ENCODE measurements at regions not wholly inside any gene's neighbourhood (a gene's known extent, or its start where the extent isn't known, plus 50 kb on each side); places are given as distances from the start of the nearest gene placed in this dataset.

DNA sequence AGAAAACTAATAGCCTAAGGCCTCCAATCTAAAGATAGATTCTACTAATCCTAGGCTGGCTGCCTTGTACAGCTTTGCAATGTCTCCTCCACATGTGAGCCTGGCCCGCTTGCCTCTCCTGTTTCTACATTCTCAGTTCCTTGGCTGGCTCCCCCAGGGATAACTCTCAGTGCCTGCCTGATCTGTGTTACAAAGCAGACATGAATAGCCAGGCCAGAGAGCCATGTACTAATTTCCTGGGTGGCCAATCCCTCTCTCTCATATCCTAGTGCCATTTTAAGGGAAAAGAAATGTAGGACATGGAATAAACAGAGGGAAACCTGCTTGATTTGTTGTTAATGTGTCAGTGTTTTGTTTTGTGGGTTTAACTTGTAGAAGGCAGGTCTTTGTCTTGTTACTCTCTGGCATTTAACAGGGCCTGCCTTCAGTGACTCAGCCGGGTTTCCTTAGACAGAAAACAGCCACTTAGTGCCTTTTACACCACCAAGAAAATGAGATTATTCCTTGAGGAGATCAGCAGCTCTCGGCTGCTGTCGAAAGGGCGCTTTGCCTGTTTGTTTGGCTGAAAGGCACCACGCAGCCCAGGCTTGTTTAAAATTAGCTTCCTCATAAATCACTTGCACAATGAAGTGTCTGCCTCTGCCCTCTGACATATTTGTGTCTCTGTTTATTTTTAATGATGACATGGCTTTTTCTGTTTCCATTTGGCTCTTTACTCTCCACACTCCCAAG, 702.7 kb downstream of the MAFB start:
- Mint-ChIP-seq H3K4me1 (ENCODE audit: low read depth) (no peaks in the 10 kb centered on the region), H3K27me3 (peaks cover 3% of the 10 kb centered on the region), H3K36me3 (ENCODE audit: low read depth) (no peaks in the 10 kb centered on the region), H3K27ac (no peak overlapping the region), H3K4me3 (no peak overlapping the region), H3K9me3 (peaks cover 7% of the 10 kb centered on the region)
- intact Hi-C loops (cut with micrococcal nuclease), result no loop called here
- POLR2A ChIA-PET, result no interaction called here
- DNase-seq (no peak), ATAC-seq (no peak)
- TF ChIP-seq, protein P1, sequence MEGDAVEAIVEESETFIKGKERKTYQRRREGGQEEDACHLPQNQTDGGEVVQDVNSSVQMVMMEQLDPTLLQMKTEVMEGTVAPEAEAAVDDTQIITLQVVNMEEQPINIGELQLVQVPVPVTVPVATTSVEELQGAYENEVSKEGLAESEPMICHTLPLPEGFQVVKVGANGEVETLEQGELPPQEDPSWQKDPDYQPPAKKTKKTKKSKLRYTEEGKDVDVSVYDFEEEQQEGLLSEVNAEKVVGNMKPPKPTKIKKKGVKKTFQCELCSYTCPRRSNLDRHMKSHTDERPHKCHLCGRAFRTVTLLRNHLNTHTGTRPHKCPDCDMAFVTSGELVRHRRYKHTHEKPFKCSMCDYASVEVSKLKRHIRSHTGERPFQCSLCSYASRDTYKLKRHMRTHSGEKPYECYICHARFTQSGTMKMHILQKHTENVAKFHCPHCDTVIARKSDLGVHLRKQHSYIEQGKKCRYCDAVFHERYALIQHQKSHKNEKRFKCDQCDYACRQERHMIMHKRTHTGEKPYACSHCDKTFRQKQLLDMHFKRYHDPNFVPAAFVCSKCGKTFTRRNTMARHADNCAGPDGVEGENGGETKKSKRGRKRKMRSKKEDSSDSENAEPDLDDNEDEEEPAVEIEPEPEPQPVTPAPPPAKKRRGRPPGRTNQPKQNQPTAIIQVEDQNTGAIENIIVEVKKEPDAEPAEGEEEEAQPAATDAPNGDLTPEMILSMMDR (IDR thresholded peaks at IDR 0.05), result no peak
- CTCF ChIA-PET, result no interaction called here

DNA sequence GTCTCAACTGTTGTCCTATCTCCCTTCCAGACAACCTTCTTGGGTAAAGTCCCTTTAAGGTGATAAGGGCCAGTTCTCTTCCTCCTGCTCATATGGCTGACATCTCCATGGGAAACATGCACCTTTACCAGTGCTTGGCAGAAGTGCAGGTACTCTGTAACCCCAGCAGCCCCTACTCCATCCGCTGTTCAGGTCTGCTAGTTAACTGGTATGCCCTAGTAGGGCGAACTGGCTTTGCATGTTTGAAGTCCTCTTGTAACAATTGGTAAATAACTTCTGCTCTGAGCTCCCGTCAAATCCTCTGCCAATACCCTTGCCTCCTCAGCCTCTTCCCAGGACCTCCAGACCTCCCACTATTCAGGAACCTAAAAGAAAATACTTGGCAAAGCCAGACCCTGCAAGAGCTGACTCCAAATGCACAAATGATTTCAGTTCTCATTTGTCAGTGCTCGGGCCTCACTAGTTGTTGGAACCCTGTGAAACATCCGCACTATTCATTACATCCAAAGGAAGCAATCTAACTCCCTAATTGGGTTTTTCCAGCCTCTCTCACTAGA, 703.7 kb downstream of the MAFB start:
- Mint-ChIP-seq H3K9me3 (peaks cover 2% of the 10 kb centered on the region), H3K36me3 (ENCODE audit: low read depth) (no peaks in the 10 kb centered on the region), H3K27ac (no peak overlapping the region), H3K4me3 (no peak overlapping the region), H3K27me3 (peaks cover 3% of the 10 kb centered on the region), H3K4me1 (ENCODE audit: low read depth) (no peaks in the 10 kb centered on the region)
- CTCF ChIA-PET, result no interaction called here
- TF ChIP-seq, protein P1 (IDR thresholded peaks at IDR 0.05), result no peak
- intact Hi-C loops (cut with micrococcal nuclease), result no loop called here
- DNase-seq, result no peak
- POLR2A ChIA-PET, result no interaction called here
- no peak for ATAC-seq

DNA sequence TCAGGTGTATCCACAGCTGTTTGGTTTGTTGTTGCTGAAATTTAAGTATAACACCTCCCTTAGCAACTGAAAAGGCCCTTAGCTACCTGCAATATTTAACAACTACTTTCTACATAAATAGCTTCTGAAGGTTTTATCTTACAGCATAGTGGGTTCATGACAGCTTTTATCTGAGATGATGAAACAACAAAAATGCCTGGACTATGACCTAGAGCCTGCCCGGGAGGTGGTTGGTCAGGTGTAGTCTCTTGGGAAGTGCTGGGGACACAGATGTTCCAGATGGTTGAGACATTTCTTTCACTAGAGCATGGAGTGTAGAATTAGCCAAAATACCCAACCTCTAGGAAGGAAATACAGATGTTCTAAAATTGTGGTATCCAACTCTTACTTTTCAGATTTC, 705.4 kb downstream of the MAFB start:
- no peak overlapping the region for H3K27ac Mint-ChIP-seq
- no peak for DNase-seq
- POLR2A ChIA-PET, result no interaction called here
- intact Hi-C loops (cut with micrococcal nuclease), result no loop called here
- H3K36me3 Mint-ChIP-seq (ENCODE audit: low read depth), result no peaks in the 10 kb centered on the region
- H3K4me1 Mint-ChIP-seq (ENCODE audit: low read depth), result no peaks in the 10 kb centered on the region
- no peak overlapping the region for H3K4me3 Mint-ChIP-seq
- H3K9me3 Mint-ChIP-seq, result no peaks in the 10 kb centered on the region
- H3K27me3 Mint-ChIP-seq, result peaks cover 1% of the 10 kb centered on the region
- no peak for ATAC-seq
- TF ChIP-seq, protein P1 (IDR thresholded peaks at IDR 0.05), result no peak
- CTCF ChIA-PET, result no interaction called here

DNA sequence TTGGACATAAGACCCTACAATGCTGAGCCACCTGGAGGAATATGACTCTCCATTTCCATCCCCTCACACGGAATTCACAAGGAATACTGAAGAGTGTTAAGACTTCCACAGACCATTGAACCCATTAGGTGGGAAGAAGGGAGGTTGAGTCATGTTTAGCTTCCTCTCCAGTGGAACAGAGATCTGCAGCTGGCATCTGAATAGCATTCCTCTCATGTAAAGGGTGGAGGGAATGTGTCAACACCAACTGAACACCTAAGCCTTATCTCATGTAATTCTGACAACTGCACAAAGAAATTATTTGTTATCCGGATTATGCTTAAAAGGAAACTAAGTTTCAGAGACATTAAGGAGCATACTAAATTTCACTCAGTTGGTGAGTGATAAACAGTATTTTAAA, 705.9 kb downstream of the MAFB start:
- TF ChIP-seq, protein P1 (IDR thresholded peaks at IDR 0.05), result no peak
- ATAC-seq (no peak), DNase-seq (no peak)
- ChIA-PET POLR2A (no interaction called here), CTCF (no interaction called here)
- Mint-ChIP-seq H3K4me3 (no peak overlapping the region), H3K36me3 (ENCODE audit: low read depth) (no peaks in the 10 kb centered on the region), H3K9me3 (no peaks in the 10 kb centered on the region), H3K27ac (no peak overlapping the region), H3K4me1 (ENCODE audit: low read depth) (no peaks in the 10 kb centered on the region), H3K27me3 (peaks cover 1% of the 10 kb centered on the region)
- intact Hi-C loops (cut with micrococcal nuclease), result no loop called here

DNA sequence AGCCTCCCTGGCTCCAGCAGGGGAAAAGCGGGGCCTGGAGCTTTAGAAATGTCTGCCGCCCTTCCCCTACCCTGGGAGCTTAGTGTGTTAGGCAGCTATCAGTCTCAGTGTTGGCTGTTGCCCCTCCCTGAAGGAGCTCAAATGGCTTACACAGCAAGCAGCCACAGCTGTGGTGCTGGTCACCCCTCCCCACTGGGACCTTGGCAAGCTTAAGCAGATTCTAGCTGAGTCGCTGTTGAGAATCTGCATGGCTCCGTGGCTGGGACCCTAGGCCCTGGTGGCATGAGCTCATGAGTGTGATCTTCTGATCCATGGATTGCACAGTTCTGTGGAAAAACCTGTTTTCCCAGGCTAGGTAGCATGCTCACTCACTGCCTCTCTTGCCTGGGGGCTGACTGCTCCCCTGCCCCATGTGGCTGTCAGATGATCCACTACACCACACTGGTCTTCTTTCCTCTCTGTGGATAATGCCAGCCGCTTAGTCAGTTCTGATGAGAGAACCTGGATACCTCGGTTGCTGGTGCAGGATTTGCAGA, 714.0 kb downstream of the MAFB start:
- intact Hi-C loops (cut with micrococcal nuclease), result no loop called here
- TF ChIP-seq, protein P1 (IDR thresholded peaks at IDR 0.05), result no peak

More for the DNA sequence above, 714.0 kb downstream of the MAFB start:
- Mint-ChIP-seq H3K4me3 (no peak overlapping the region), H3K27me3 (no peaks in the 10 kb centered on the region), H3K4me1 (ENCODE audit: low read depth) (no peaks in the 10 kb centered on the region), H3K36me3 (ENCODE audit: low read depth) (no peaks in the 10 kb centered on the region), H3K27ac (no peak overlapping the region), H3K9me3 (peaks cover 5% of the 10 kb centered on the region)
- CTCF ChIA-PET, result no interaction called here
- no peak for DNase-seq
- POLR2A ChIA-PET, result no interaction called here
- ATAC-seq, result no peak

All from activated CD8-positive, alpha-beta T cell treated with anti-CD3 and anti-CD28 coated beads for 36 hours (primary cell).